ENCODE measurements at regions not wholly inside any gene's neighbourhood (a gene's known extent, or its start where the extent isn't known, plus 50 kb on each side); places are given as distances from the start of the nearest gene placed in this dataset.

- H4K5ac ChIP-seq (ENCODE audit: insufficient read length, low read depth, low read length), result no peak overlapping the region
- H3K79me1 ChIP-seq (ENCODE audit: insufficient read depth, low read depth, low read length, poor library complexity, severe bottlenecking), result no peaks in the 10 kb centered on the region
- H4K8ac ChIP-seq (replicated peaks; ENCODE audit: insufficient read length, low read depth, low read length), result no peak overlapping the region
- Mint-ChIP-seq H3K27ac (no peak overlapping the region), H3K9me3 (no peaks in the 10 kb centered on the region), H3K4me3 (no peak overlapping the region), H3K36me3 (ENCODE audit: insufficient read depth in 1 of 3, low read depth in 3 of 3) (no peaks in the 10 kb centered on the region), H3K27me3 (ENCODE audit: low read depth) (no peaks in the 10 kb centered on the region), H3K4me1 (no peaks in the 10 kb centered on the region)
- H3K14ac ChIP-seq (ENCODE audit: insufficient read depth, low read length), result no peak overlapping the region
- no peak overlapping the region for H2AK5ac ChIP-seq (ENCODE audit: insufficient read length, low read length)
- no peak overlapping the region for H2BK20ac ChIP-seq (ENCODE audit: low read depth, low read length, poor library complexity, severe bottlenecking)
- DNase-seq, result no peak
- H3K23ac ChIP-seq (ENCODE audit: insufficient read length, low read depth, low read length), result no peak overlapping the region
- H3K56ac ChIP-seq (ENCODE audit: insufficient read length, low read depth, low read length), result no peak overlapping the region
- H3K79me2 ChIP-seq (ENCODE audit: insufficient read depth, low read length), result no peaks in the 10 kb centered on the region
- no peak overlapping the region for H3K4me2 ChIP-seq (ENCODE audit: insufficient read depth, insufficient read length, low read length)
- H3K9me3 ChIP-seq (ENCODE audit: control insufficient read depth, low read depth, low read length), result no peaks in the 10 kb centered on the region
- H3K23me2 ChIP-seq (ENCODE audit: insufficient read length, low read depth, low read length, poor library complexity, severe bottlenecking), result no peaks in the 10 kb centered on the region
- no peak overlapping the region for H2AFZ ChIP-seq (ENCODE audit: low read length)
- no peak overlapping the region for H2BK120ac ChIP-seq (ENCODE audit: low read depth, low read length, poor library complexity, severe bottlenecking)
- H3K9ac ChIP-seq (ENCODE audit: extremely low read depth, insufficient read length, low read length), result no peak overlapping the region
- no peak overlapping the region for H3K18ac ChIP-seq (ENCODE audit: insufficient read length, low read depth, low read length)
- H2BK5ac ChIP-seq (ENCODE audit: insufficient read length, low read length), result no peak overlapping the region
- no peaks in the 10 kb centered on the region for H4K20me1 ChIP-seq (ENCODE audit: control insufficient read depth, insufficient read depth, insufficient read length)
- no peak overlapping the region for H2BK15ac ChIP-seq (ENCODE audit: low read depth, low read length)
- H3T11ph ChIP-seq (ENCODE audit: low read length), result no peak overlapping the region
- no peak overlapping the region for H3K27ac ChIP-seq (ENCODE audit: insufficient read length, low read depth, low read length)
- no peaks in the 10 kb centered on the region for H3K27me3 ChIP-seq (ENCODE audit: insufficient read depth, low read length)
- H4K91ac ChIP-seq (ENCODE audit: insufficient read length, low read depth, low read length), result no peak overlapping the region
- no CpG with 5 or more reads among the region's 3 CpGs for WGBS (ENCODE audit: extremely low coverage, insufficient read length, low lambda C conversion rate)
- H3K4me1 ChIP-seq (ENCODE audit: insufficient read depth, low read length), result no peaks in the 10 kb centered on the region
- TF ChIP-seq CTCF (conservative IDR thresholded peaks at IDR 0.05), result no peak
- H2BK12ac ChIP-seq (ENCODE audit: insufficient read length, low read depth, low read length), result no peak overlapping the region
- no peak overlapping the region for H3K4ac ChIP-seq (ENCODE audit: low read depth, low read length)
Measured at GRCh38 chr14:40188006-40188405, 755.8 kb upstream of the FBXO33 start.
